Lung (tissue), 11 donors: ENCODE measurements at regions not wholly inside any gene's neighbourhood (a gene's known extent, or its start where the extent isn't known, plus 50 kb on each side); places are given as distances from the start of the nearest gene placed in this dataset.

Experiments
- ATAC-seq: fragments of 200-7000 bp; cut with Tn5 transposase; one replicate; pipeline ENCODE4 v1.9.1; 2020; ENCODE audit warnings: moderate number of reproducible peaks; ENCODE audit not compliant: insufficient read depth, low FRiP score
- DNase-seq, 3 donors: peaks; one replicate each; pipeline ENCODE4 v3.0.0-alpha.2; 2013 to 2017
- H3K27ac ChIP-seq, 2 donors: one replicate each; pipeline ENCODE4 v1.5.1; 2013; ENCODE audit warnings: mild to moderate bottlenecking in 2 of 2, moderate library complexity in 2 of 2, control low read depth in 1 of 2, inconsistent platforms in 1 of 2, low read depth in 1 of 2, low read length in 1 of 2
- H3K27me3 ChIP-seq, 3 donors: one replicate each; pipeline ENCODE4 v1.5.1; 2013; ENCODE audit warnings: low read length in 2 of 3; ENCODE audit not compliant: control insufficient read depth in 3 of 3, insufficient read depth in 3 of 3
- H3K36me3 ChIP-seq, 4 donors: one replicate each; pipeline ENCODE4 v1.5.1; 2013; ENCODE audit warnings: low read length in 4 of 4, mild to moderate bottlenecking in 1 of 4, moderate library complexity in 1 of 4; ENCODE audit not compliant: control insufficient read depth in 4 of 4, insufficient read depth in 4 of 4
- H3K4me1 ChIP-seq, 5 donors: one replicate each; pipeline ENCODE4 v1.5.1; 2013; ENCODE audit warnings: low read length in 5 of 5, mild to moderate bottlenecking in 2 of 5, moderate library complexity in 1 of 5; ENCODE audit not compliant: control insufficient read depth in 5 of 5, insufficient read depth in 5 of 5
- H3K4me3 ChIP-seq: one replicate; pipeline ENCODE4 v1.5.1; 2013; ENCODE audit warnings: mild to moderate bottlenecking, control low read depth, moderate library complexity
- H3K9ac ChIP-seq, 2 donors: one replicate each; pipeline ENCODE4 v1.5.1; 2013; ENCODE audit warnings: low read length in 2 of 2, control low read depth in 1 of 2; ENCODE audit not compliant: insufficient read depth in 1 of 2
- H3K9me3 ChIP-seq, 4 donors: one replicate each; pipeline ENCODE4 v1.5.1; 2013; ENCODE audit warnings: low read length in 3 of 4, mild to moderate bottlenecking in 1 of 4, moderate library complexity in 1 of 4; ENCODE audit not compliant: control insufficient read depth in 4 of 4, insufficient read depth in 3 of 4
- CTCF ChIP-seq: IDR thresholded peaks from 2 replicates; pipeline ENCODE4 v1.5.1; 2012; ENCODE audit warnings: mild to moderate bottlenecking; ENCODE audit errors: control extremely low read depth, extremely low read depth
- WGBS, 2 donors: extraction: QIAGEN DNeasy Blood & Tissue Kit; methylation state at CpG; one replicate each; pipeline ENCODE4 v1.1.7; 2013; 5-methylcytosine and 5-hydroxymethylcytosine counted together
- donor health status: control.
- donor health status: control.
- donor health status: Bipolar disorder and iron deficiency.
- donor health status: healthy.
- donor health status: DM: yes; HTN: yes; CAD: no.

GRCh38 chr5:28473531-28474107 lies 1435.2 kb upstream of the CDH9 start:
- TF ChIP-seq CTCF, result no peak
- H3K36me3 ChIP-seq, result no peaks in the 10 kb centered on the region
- no peaks in the 10 kb centered on the region for H3K4me1 ChIP-seq
- no peak overlapping the region for H3K9ac ChIP-seq
- WGBS, 2 donors, result 61% methylated on average over 4 of the region's 4 CpGs
- H3K4me3 ChIP-seq, result no peak overlapping the region
- H3K27ac ChIP-seq, result no peak overlapping the region
- DNase-seq, result peak in 1 of 3 donors; percentile 7
- ATAC-seq, result no peak
- H3K27me3 ChIP-seq, result no peaks in the 10 kb centered on the region
- H3K9me3 ChIP-seq, result no peaks in the 10 kb centered on the region

DNA sequence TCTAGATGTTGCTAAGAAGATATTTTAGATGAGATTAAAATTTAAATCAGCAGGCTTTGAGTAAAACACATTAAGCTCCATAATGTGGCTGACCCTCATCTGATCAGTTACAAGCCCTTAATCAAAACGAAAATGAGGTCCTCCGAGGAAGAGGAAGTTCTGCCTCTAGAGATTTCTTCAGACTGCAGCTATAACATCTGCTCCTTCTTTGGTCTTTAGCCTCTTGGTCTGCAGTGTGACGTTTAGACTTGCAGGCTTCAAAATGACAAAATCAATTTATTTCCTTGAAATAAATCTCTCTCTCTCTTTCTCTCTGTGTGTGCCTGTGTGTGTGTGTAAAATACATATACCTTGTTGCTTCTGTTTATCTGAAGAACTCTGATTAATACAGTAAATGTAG lies 1429.8 kb upstream of the CDH9 start:
- TF ChIP-seq CTCF, result no peak
- no peaks in the 10 kb centered on the region for H3K4me1 ChIP-seq
- H3K9me3 ChIP-seq, result no peaks in the 10 kb centered on the region
- ATAC-seq (no peak), DNase-seq (no peak)
- 4 to 18% methylated on average over 3 of the region's 3 CpGs for WGBS, 2 donors
- no peak overlapping the region for H3K4me3 ChIP-seq
- H3K36me3 ChIP-seq, result no peaks in the 10 kb centered on the region
- H3K27me3 ChIP-seq, result no peaks in the 10 kb centered on the region
- H3K9ac ChIP-seq, result no peak overlapping the region
- H3K27ac ChIP-seq, result no peak overlapping the region

DNA sequence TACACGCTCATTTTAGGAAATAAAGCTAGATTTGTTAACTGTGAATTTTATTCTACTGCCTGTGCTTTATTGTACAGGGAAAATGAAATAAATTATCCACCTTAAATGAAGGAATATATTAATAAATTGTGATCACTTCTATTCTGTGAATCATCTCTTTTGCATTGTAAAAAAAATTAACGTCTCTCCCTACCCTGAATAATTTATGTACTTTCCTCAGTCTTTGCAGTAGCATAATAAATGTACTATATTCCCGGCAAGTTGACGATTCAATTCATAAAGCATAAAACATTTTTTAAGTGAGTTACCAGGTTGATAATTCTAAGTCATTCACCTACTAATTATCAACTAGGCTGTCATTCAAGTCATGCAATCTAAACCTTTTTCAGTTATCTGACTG lies 1425.3 kb upstream of the CDH9 start:
- DNase-seq (no peak), ATAC-seq (no peak)
- H3K4me1 ChIP-seq, result no peaks in the 10 kb centered on the region
- no peaks in the 10 kb centered on the region for H3K27me3 ChIP-seq
- H3K4me3 ChIP-seq, result no peak overlapping the region
- H3K9me3 ChIP-seq, result no peaks in the 10 kb centered on the region
- no peak overlapping the region for H3K27ac ChIP-seq
- H3K36me3 ChIP-seq, result no peaks in the 10 kb centered on the region
- 91 to 93% methylated on average over 4 of the region's 4 CpGs for WGBS, 2 donors
- H3K9ac ChIP-seq, result no peak overlapping the region
- TF ChIP-seq CTCF, result no peak

GRCh38 chr5:28451483-28451882 lies 1413.1 kb upstream of the CDH9 start:
- TF ChIP-seq CTCF, result no peak
- Histone ChIP-seq H3K27me3 (no peaks in the 10 kb centered on the region), H3K4me1 (no peaks in the 10 kb centered on the region), H3K9ac (no peak overlapping the region), H3K36me3 (no peaks in the 10 kb centered on the region), H3K9me3 (peaks cover 0 to 5% (median 2%) of the 10 kb centered on the region in 4 donors), H3K27ac (no peak overlapping the region), H3K4me3 (no peak overlapping the region)
- no peak for ATAC-seq
- no peak for DNase-seq
